ENCODE measurements at regions not wholly inside any gene's neighbourhood (a gene's known extent, or its start where the extent isn't known, plus 50 kb on each side); places are given as distances from the start of the nearest gene placed in this dataset.

- TF ChIP-seq CTCF (conservative IDR thresholded peaks at IDR 0.05; ENCODE audit: low read depth, low read length) (no peak), EZH2 (IDR thresholded peaks at IDR 0.05; ENCODE audit: borderline replicate concordance, low read depth, low read length, poor library complexity, severe bottlenecking) (no peak)
Observed at GRCh38 chr2:102872388-102872787, 110.6 kb downstream of the TMEM182 start.
